SW 1271 (cell line): ENCODE measurements at regions not wholly inside any gene's neighbourhood (a gene's known extent, or its start where the extent isn't known, plus 50 kb on each side); places are given as distances from the start of the nearest gene placed in this dataset.

Experiments
- DNase-seq, 2 experiments: peaks; one replicate each; lab custom pipeline; 2025; lab: John Stamatoyannopoulos, UW

GRCh38 chr4:166491635-166492034, 618.6 kb downstream of the TLL1 start:
- no peak for DNase-seq

DNA sequence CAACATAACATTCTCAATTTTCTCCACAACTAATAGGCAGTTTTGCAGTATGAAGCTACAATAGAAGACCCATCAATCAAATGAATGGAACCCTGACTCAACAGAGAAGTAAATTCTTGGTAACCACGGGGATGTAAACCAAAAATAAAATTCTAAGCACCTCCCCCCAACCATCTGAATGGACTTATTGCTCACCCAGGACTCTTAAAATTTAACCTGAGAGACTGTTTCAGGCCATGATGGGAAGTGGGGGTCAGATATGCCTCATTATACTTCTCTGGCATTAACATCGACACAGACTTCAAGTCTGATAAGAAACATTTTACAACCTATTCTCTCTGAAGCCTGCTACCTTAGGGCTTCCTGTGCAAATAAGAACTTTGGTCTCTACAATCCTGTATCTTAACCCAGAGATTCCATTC, 620.9 kb downstream of the TLL1 start:
- DNase-seq, result no peak

DNA sequence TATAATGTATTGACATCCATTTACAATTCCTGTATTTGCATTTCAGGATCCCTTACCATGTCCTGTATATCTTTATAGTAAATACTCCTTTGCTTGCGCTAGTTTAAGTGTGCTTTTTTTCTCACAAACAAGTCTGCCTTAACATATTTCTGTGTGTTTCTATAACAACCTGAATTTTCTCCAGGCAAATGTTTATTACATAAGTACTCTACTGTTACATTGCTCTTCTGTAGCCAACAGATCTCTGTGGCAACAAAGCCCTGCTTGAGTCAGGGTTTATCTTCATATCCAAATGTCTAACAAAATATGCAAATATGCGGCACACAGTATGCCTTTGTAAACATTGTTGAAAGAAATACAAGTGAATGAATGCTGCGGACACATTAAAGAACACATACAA, 625.5 kb downstream of the TLL1 start:
- DNase-seq, result no peak

GRCh38 chr4:166499820-166500219, 626.8 kb downstream of the TLL1 start:
- DNase-seq, result no peak

- DNase-seq, result no peak
These were observed 628.9 kb downstream of the TLL1 start for GRCh38 chr4:166501941-166502382.

- no peak for DNase-seq
These were observed 629.6 kb downstream of the TLL1 start for GRCh38 chr4:166502660-166503059.

GRCh38 chr4:166506051-166506450, 633.0 kb downstream of the TLL1 start:
- DNase-seq, result no peak

GRCh38 chr4:166512267-166512666, 639.2 kb downstream of the TLL1 start:
- DNase-seq, result no peak

GRCh38 chr4:166518315-166518714, 645.3 kb downstream of the TLL1 start:
- DNase-seq, result no peak

GRCh38 chr4:166518776-166519175, 645.7 kb downstream of the TLL1 start:
- no peak for DNase-seq

DNA sequence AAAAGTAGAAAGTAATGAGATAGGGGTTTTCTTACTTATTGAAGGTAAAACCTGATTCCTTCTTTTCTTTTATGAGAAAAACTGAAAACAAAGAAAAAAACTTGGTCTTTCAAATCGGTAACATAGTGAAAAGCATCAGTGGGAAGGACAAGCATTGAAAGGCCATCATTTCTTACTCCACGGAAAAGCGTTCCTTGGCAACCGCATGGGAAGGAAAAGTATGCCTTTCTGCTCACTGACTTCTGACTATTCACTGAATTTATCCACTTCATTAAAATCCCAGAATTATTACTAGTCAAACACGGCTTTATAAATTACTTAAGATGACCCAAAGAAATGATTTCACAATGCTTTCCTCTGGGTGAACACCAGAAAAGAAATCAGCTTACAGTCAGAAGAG, 646.7 kb downstream of the TLL1 start:
- no peak for DNase-seq

- DNase-seq, result no peak
These were observed 654.5 kb downstream of the TLL1 start for GRCh38 chr4:166527500-166527899.

DNA sequence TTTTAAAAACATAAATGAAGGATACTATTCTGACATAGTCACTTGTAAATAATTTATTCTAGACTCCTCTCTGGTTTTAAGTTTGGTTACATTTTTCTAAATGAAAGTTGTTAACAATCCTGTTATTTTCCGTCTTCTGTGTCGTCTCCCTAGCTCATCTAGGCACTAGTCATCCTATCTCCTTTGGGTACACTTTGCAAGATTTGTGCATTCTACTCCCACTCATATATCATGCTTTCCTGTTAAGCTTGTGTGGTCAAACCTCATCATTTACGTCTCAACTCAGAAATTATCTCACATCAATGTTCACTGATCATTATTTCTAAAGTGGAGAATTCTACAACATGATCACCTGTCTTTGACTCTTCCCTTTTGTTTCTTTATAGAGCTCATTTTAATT, 658.7 kb downstream of the TLL1 start:
- DNase-seq, result no peak

GRCh38 chr4:166535865-166536264, 662.8 kb downstream of the TLL1 start:
- DNase-seq, result no peak

GRCh38 chr4:166538491-166539005, 665.5 kb downstream of the TLL1 start:
- no peak for DNase-seq

GRCh38 chr4:166546009-166546408, 673.0 kb downstream of the TLL1 start:
- no peak for DNase-seq

- no peak for DNase-seq
These were observed 656.7 kb downstream of the SPOCK3 start for GRCh38 chr4:166577639-166578038.

DNA sequence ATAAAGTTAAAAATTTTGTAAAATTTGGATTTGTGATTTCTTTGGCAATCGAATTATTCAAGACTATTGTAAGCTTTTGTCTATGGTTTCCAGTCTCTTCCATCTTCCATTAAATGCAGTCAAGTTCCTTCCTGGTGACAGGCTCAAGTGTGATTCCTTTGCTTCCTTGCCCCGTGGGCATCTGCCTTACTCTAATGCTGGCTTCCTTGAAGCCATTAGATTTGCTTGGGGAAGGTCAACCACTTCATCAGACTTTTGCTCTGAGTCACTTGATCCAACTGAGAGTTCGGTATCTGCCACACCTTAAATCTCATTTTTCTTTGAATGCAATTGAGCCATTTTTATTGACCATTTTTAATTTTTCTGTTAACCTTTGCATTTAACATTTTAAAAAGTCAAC, 648.8 kb downstream of the SPOCK3 start:
- no peak for DNase-seq

DNA sequence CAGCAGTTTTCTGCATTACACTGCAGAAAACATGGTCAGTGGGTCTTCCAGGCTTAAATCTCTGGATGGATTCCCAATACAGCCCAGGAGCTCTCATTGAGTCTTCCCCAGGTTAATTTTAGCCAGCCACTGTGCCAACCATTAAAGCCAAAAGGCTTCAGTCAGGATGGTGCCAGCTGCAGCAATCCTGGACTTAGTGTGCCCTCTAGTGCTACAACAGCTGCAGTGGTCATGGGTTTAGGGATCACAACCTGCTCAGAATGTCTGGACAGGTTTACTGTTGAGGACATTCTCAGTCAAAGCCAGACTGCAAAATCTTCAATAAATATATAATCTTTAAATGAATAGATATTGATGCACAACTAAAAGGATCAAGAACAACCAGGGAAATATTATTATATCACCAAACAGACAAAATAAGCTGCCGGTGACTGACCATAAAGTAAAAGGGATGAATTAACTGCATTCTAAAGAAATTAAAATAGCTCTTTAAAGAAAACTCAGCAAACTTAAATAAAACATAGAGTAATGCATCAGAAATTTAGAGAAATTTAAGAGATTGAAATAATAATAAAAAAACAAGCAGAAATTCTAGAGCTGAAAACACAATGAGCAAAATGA, 639.9 kb downstream of the SPOCK3 start:
- DNase-seq, result peak in 1 of 2 experiments; percentile 17

- no peak for DNase-seq
These were observed 634.0 kb downstream of the SPOCK3 start for GRCh38 chr4:166600264-166600663.

- DNase-seq, result no peak
These were observed 632.2 kb downstream of the SPOCK3 start for GRCh38 chr4:166602068-166602467.

DNA sequence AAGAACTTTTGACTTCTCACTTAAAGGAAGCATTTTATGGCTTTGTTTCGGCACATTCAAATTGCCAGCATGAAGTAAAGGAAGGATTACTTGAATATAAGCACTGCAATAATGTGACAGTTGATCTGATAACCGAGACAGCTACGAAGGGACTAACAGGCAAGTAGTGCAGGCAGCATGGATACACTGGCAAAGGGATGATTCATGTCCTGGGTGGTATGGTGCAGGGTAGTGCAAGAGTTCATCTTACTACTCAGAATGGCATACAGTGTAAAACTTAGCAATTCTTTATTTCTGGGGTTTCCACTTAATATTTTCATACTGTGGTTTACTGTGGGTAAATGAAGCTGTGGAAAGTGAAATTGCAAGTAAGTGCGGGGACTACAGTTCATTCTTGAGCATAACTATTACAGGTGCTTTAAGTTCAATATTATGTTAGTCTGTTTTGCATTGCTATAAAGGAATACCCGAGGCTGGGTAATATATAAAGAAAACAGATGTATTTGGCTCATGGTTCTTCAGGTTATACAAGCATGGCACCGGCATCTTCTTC, 611.8 kb downstream of the SPOCK3 start:
- no peak for DNase-seq

GRCh38 chr4:166625018-166625637, 609.2 kb downstream of the SPOCK3 start:
- DNase-seq, result no peak
